SU-DHL-6 (cell line): ENCODE measurements at regions not wholly inside any gene's neighbourhood (a gene's known extent, or its start where the extent isn't known, plus 50 kb on each side); places are given as distances from the start of the nearest gene placed in this dataset.

Source experiments
- EZH2phosphoT487 ChIP-seq: fragments of 200-600 bp; sonication (generic), shearing (Covaris generic); conservative IDR thresholded peaks from 2 replicates; pipeline ENCODE4 v1.6.1; 2018; ENCODE audit warnings: mild to moderate bottlenecking, antibody characterized with exemption, low read length, moderate library complexity, mixed read lengths
- TF ChIP-seq, protein P1 (sequence below): fragments of 200-600 bp; sonication (generic); IDR thresholded peaks from one replicate; pipeline ENCODE4 v1.5.1; 2017; ENCODE audit warnings: antibody characterized with exemption, mild to moderate bottlenecking, low read length, moderate library complexity; ENCODE audit not compliant: insufficient read depth, poor library complexity, severe bottlenecking

DNA sequence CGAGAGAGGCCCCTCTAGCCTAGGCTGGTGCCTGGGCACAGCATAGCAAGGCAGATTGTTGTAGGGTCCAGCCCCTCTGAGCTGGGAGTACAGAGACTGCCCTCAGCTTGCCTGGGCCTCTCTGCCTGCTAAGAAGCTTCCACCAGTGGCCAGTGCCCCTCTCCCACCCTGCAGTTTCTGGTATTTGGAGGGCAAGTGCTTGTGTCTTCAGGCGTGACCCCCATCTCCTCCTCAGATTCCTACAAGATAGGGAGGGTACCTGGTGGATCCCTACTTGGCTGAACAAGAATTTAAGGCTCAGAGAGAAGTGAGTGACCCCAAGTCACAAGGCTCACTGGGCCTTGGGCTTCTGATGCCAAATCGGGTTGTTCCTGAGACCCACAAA is 152.7 kb downstream of the URI1 start:
- no peak for TF ChIP-seq EZH2phosphoT487
- TF ChIP-seq, protein P1, sequence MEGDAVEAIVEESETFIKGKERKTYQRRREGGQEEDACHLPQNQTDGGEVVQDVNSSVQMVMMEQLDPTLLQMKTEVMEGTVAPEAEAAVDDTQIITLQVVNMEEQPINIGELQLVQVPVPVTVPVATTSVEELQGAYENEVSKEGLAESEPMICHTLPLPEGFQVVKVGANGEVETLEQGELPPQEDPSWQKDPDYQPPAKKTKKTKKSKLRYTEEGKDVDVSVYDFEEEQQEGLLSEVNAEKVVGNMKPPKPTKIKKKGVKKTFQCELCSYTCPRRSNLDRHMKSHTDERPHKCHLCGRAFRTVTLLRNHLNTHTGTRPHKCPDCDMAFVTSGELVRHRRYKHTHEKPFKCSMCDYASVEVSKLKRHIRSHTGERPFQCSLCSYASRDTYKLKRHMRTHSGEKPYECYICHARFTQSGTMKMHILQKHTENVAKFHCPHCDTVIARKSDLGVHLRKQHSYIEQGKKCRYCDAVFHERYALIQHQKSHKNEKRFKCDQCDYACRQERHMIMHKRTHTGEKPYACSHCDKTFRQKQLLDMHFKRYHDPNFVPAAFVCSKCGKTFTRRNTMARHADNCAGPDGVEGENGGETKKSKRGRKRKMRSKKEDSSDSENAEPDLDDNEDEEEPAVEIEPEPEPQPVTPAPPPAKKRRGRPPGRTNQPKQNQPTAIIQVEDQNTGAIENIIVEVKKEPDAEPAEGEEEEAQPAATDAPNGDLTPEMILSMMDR = no peak
